ENCODE measurements at regions not wholly inside any gene's neighbourhood (a gene's known extent, or its start where the extent isn't known, plus 50 kb on each side); places are given as distances from the start of the nearest gene placed in this dataset.

GRCh38 chr9:79264041-79264440, 307.7 kb upstream of the TLE4 start:
- Mint-ChIP-seq H3K27me3 (peaks cover 26% of the 10 kb centered on the region), H3K36me3 (ENCODE audit: low read depth) (no peaks in the 10 kb centered on the region), H3K4me3 (no peak overlapping the region), H3K9me3 (ENCODE audit: low read depth) (no peaks in the 10 kb centered on the region), H3K27ac (no peak overlapping the region), H3K4me1 (no peaks in the 10 kb centered on the region)
- CTCF ChIA-PET = no interaction called here
- ATAC-seq (no peak), DNase-seq (no peak)
- POLR2A ChIA-PET = no interaction called here
- intact Hi-C loops (cut with DNase I, micrococcal nuclease) = no loop called here

GRCh38 chr9:79264511-79265355, 307.0 kb upstream of the TLE4 start:
- Mint-ChIP-seq H3K36me3 (ENCODE audit: low read depth) (no peaks in the 10 kb centered on the region), H3K4me1 (no peaks in the 10 kb centered on the region), H3K9me3 (ENCODE audit: low read depth) (no peaks in the 10 kb centered on the region), H3K4me3 (no peak overlapping the region), H3K27ac (no peak overlapping the region), H3K27me3 (peaks cover 22% of the 10 kb centered on the region)
- ChIA-PET POLR2A (interaction anchor here (0.7 kb wide), 1 partner anchor 201 kb away, joined by 3 read pairs; no protein-coding TSS in a partner anchor), CTCF (no interaction called here)
- no peak for ATAC-seq
- intact Hi-C loops (cut with DNase I, micrococcal nuclease) = no loop called here
- no peak for DNase-seq

GRCh38 chr9:79266986-79267385, 304.8 kb upstream of the TLE4 start:
- no peak overlapping the region for H3K4me3 Mint-ChIP-seq
- H3K27me3 Mint-ChIP-seq = peaks cover 12% of the 10 kb centered on the region
- ATAC-seq (no peak), DNase-seq (no peak)
- H3K27ac Mint-ChIP-seq = no peak overlapping the region
- H3K36me3 Mint-ChIP-seq (ENCODE audit: low read depth) = no peaks in the 10 kb centered on the region
- CTCF ChIA-PET = no interaction called here
- no peaks in the 10 kb centered on the region for H3K4me1 Mint-ChIP-seq
- no peaks in the 10 kb centered on the region for H3K9me3 Mint-ChIP-seq (ENCODE audit: low read depth)
- intact Hi-C loops (cut with DNase I, micrococcal nuclease) = no loop called here
- POLR2A ChIA-PET = no interaction called here

GRCh38 chr9:79268806-79269205, 303.0 kb upstream of the TLE4 start:
- CTCF ChIA-PET = interaction anchor here (0.8 kb wide), 1 partner anchor 1034 kb away, joined by 3 read pairs; no protein-coding TSS in a partner anchor
- intact Hi-C loops (cut with DNase I, micrococcal nuclease) = no loop called here
- peaks cover 10% of the 10 kb centered on the region for H3K27me3 Mint-ChIP-seq
- no peak for ATAC-seq
- no peaks in the 10 kb centered on the region for H3K4me1 Mint-ChIP-seq
- H3K9me3 Mint-ChIP-seq (ENCODE audit: low read depth) = no peaks in the 10 kb centered on the region
- no peak overlapping the region for H3K4me3 Mint-ChIP-seq
- no peaks in the 10 kb centered on the region for H3K36me3 Mint-ChIP-seq (ENCODE audit: low read depth)
- POLR2A ChIA-PET = no interaction called here
- no peak for DNase-seq
- no peak overlapping the region for H3K27ac Mint-ChIP-seq

GRCh38 chr9:79273311-79273710, 298.5 kb upstream of the TLE4 start:
- POLR2A ChIA-PET = no interaction called here
- no peak overlapping the region for H3K27ac Mint-ChIP-seq
- H3K4me3 Mint-ChIP-seq = no peak overlapping the region
- no peaks in the 10 kb centered on the region for H3K4me1 Mint-ChIP-seq
- intact Hi-C loops (cut with DNase I, micrococcal nuclease) = no loop called here
- CTCF ChIA-PET = no interaction called here
- no peaks in the 10 kb centered on the region for H3K27me3 Mint-ChIP-seq
- H3K36me3 Mint-ChIP-seq (ENCODE audit: low read depth) = no peaks in the 10 kb centered on the region
- no peak for ATAC-seq
- H3K9me3 Mint-ChIP-seq (ENCODE audit: low read depth) = no peaks in the 10 kb centered on the region
- DNase-seq = no peak

- DNase-seq = no peak
- Mint-ChIP-seq H3K4me3 (no peak overlapping the region), H3K27ac (no peak overlapping the region), H3K27me3 (peaks cover 2% of the 10 kb centered on the region), H3K4me1 (no peaks in the 10 kb centered on the region), H3K9me3 (ENCODE audit: low read depth) (no peaks in the 10 kb centered on the region), H3K36me3 (ENCODE audit: low read depth) (no peaks in the 10 kb centered on the region)
- no peak for ATAC-seq
- ChIA-PET POLR2A (no interaction called here), CTCF (no interaction called here)
- intact Hi-C loops (cut with DNase I, micrococcal nuclease) = no loop called here
These were observed 292.4 kb upstream of the TLE4 start for GRCh38 chr9:79279356-79279755.

GRCh38 chr9:79280691-79281090, 291.1 kb upstream of the TLE4 start:
- ChIA-PET POLR2A (no interaction called here), CTCF (no interaction called here)
- Mint-ChIP-seq H3K4me3 (no peak overlapping the region), H3K27ac (no peak overlapping the region), H3K9me3 (ENCODE audit: low read depth) (no peaks in the 10 kb centered on the region), H3K36me3 (ENCODE audit: low read depth) (no peaks in the 10 kb centered on the region), H3K27me3 (peaks cover 2% of the 10 kb centered on the region), H3K4me1 (no peaks in the 10 kb centered on the region)
- intact Hi-C loops (cut with DNase I, micrococcal nuclease) = no loop called here
- ATAC-seq = no peak
- DNase-seq = no peak

GRCh38 chr9:79284081-79284480, 287.7 kb upstream of the TLE4 start:
- DNase-seq (no peak), ATAC-seq (no peak)
- POLR2A ChIA-PET = no interaction called here
- no peaks in the 10 kb centered on the region for H3K36me3 Mint-ChIP-seq (ENCODE audit: low read depth)
- H3K27ac Mint-ChIP-seq = no peak overlapping the region
- no peak overlapping the region for H3K4me3 Mint-ChIP-seq
- no peaks in the 10 kb centered on the region for H3K9me3 Mint-ChIP-seq (ENCODE audit: low read depth)
- no peaks in the 10 kb centered on the region for H3K4me1 Mint-ChIP-seq
- intact Hi-C loops (cut with DNase I, micrococcal nuclease) = no loop called here
- CTCF ChIA-PET = no interaction called here
- H3K27me3 Mint-ChIP-seq = no peaks in the 10 kb centered on the region

GRCh38 chr9:79286992-79287707, 284.6 kb upstream of the TLE4 start:
- ChIA-PET CTCF (no interaction called here), POLR2A (no interaction called here)
- DNase-seq (no peak), ATAC-seq (no peak)
- Mint-ChIP-seq H3K9me3 (ENCODE audit: low read depth) (no peaks in the 10 kb centered on the region), H3K36me3 (ENCODE audit: low read depth) (no peaks in the 10 kb centered on the region), H3K4me1 (no peaks in the 10 kb centered on the region), H3K4me3 (no peak overlapping the region), H3K27me3 (no peaks in the 10 kb centered on the region), H3K27ac (no peak overlapping the region)
- intact Hi-C loops (cut with DNase I, micrococcal nuclease) = no loop called here

- DNase-seq = no peak
- no peaks in the 10 kb centered on the region for H3K9me3 Mint-ChIP-seq (ENCODE audit: low read depth)
- POLR2A ChIA-PET = no interaction called here
- no peak overlapping the region for H3K27ac Mint-ChIP-seq
- peaks cover 2% of the 10 kb centered on the region for H3K27me3 Mint-ChIP-seq
- no peaks in the 10 kb centered on the region for H3K36me3 Mint-ChIP-seq (ENCODE audit: low read depth)
- H3K4me1 Mint-ChIP-seq = no peaks in the 10 kb centered on the region
- intact Hi-C loops (cut with DNase I, micrococcal nuclease) = no loop called here
- CTCF ChIA-PET = no interaction called here
- no peak for ATAC-seq
- no peak overlapping the region for H3K4me3 Mint-ChIP-seq
These were observed 284.0 kb upstream of the TLE4 start for GRCh38 chr9:79287708-79288290.

- Mint-ChIP-seq H3K27ac (no peak overlapping the region), H3K36me3 (ENCODE audit: low read depth) (no peaks in the 10 kb centered on the region), H3K4me1 (no peaks in the 10 kb centered on the region), H3K4me3 (no peak overlapping the region), H3K27me3 (peaks cover 2% of the 10 kb centered on the region), H3K9me3 (ENCODE audit: low read depth) (no peaks in the 10 kb centered on the region)
- ChIA-PET CTCF (no interaction called here), POLR2A (no interaction called here)
- intact Hi-C loops (cut with DNase I, micrococcal nuclease) = no loop called here
- DNase-seq = no peak
- ATAC-seq = no peak
These were observed 281.9 kb upstream of the TLE4 start for GRCh38 chr9:79289856-79290255.

- POLR2A ChIA-PET = no interaction called here
- H3K27me3 Mint-ChIP-seq = peaks cover 5% of the 10 kb centered on the region
- no peak overlapping the region for H3K27ac Mint-ChIP-seq
- H3K36me3 Mint-ChIP-seq (ENCODE audit: low read depth) = no peaks in the 10 kb centered on the region
- H3K4me1 Mint-ChIP-seq = no peaks in the 10 kb centered on the region
- intact Hi-C loops (cut with DNase I, micrococcal nuclease) = no loop called here
- DNase-seq = no peak
- ATAC-seq = no peak
- CTCF ChIA-PET = no interaction called here
- H3K4me3 Mint-ChIP-seq = no peak overlapping the region
- no peaks in the 10 kb centered on the region for H3K9me3 Mint-ChIP-seq (ENCODE audit: low read depth)
These were observed 279.0 kb upstream of the TLE4 start for GRCh38 chr9:79292731-79293280.
